Stimulated activated CD4-positive, alpha-beta T cell treated with anti-CD3 and anti-CD28 coated beads, Interleukin-15, amount 100 ng/mL, for 24 hours (primary cell): ENCODE measurements at regions not wholly inside any gene's neighbourhood (a gene's known extent, or its start where the extent isn't known, plus 50 kb on each side); places are given as distances from the start of the nearest gene placed in this dataset.

Experiments
- DNase-seq: peaks from one replicate; pipeline ENCODE4 v3.0.0-alpha.2; 2020

DNA sequence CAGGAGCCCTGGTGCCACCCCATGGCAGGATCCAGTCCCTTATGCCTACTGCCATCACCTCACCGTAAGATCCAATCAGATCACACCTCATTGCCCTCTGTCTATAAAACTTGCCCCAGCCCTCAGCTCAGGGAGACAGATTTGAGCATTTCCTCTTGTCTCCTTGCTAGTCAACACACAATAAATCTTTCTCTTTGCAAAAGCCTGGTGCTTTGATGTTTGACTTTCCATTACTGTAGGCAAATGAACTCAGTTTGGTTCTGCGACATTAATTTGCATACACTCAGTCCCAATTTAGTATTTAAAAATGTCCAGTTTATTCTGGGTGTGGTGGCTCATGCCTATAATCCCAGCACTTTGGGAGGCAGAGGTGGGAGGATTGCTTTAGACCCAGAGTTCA, 188.4 kb downstream of the AEBP2 start:
- DNase-seq, result no peak

DNA sequence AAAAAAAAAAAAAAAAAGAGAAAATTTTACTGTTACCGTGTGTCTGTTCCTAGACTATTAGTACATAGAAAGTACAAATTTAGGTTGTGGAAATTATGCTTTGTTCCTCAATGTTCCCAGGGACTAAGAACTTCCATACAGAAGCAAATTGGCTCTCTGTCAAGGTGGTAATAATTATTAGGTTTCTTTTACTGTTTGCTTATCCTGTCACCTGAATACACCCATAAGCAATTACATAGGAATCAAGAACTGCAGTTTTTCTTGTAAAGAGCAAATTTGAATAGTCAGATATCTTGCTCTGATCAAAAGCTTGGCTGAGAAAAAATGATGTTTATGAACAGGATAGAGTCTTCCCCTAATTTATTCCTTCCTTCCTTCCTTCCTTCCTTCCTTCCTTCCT, 191.2 kb downstream of the AEBP2 start:
- DNase-seq, result no peak

GRCh38 chr12:19633194-19633593, 193.9 kb downstream of the AEBP2 start:
- DNase-seq, result no peak

- no peak for DNase-seq
Measured at GRCh38 chr12:19633641-19634040, 194.3 kb downstream of the AEBP2 start.

- DNase-seq, result no peak
Measured at GRCh38 chr12:19639781-19640415, 200.6 kb downstream of the AEBP2 start.

- no peak for DNase-seq
Measured at GRCh38 chr12:19641235-19642080, 202.2 kb downstream of the AEBP2 start.

- DNase-seq, result no peak
Measured at GRCh38 chr12:19642345-19642744, 203.1 kb downstream of the AEBP2 start.

GRCh38 chr12:19643635-19644034, 204.3 kb downstream of the AEBP2 start:
- DNase-seq, result no peak

- DNase-seq, result no peak
Measured at GRCh38 chr12:19644571-19644970, 205.3 kb downstream of the AEBP2 start.

DNA sequence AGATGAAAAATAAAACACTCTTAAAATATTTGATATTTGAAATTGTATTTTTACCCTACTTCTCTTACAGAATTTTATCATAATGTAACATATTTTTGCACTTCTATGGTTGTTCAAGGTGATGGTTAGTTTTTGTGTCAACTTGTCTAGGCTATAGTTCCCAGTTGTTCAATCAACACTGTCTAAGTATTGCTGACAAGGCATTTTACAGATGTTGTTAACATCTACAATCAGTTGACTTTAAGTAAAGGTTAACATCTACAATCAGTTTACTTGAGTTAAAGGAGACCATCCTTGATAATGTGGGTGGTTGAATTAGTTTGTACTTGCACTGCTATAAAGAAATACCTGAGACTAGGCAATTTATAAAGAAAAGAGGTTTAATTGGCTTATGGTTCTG, 206.5 kb downstream of the AEBP2 start:
- DNase-seq, result no peak

DNA sequence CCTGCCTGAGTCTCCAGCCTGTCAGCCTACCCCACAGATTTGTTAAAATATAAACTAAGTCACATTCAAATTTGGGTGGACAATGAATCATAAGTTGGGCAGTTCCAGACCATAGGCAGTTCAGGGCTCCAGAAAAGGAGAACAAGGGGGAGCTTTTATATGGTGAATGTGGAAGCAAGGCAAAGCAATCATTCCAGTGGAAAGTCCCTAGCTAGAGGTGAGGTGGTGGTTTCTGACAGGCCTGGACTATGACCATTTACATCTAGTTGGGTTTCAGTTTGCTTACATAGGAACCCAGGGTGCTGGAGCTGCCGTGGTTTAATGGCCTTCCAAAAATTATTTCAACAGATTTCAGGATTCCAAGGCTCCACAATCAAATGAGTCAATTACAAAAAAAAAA, 207.3 kb downstream of the AEBP2 start:
- DNase-seq, result no peak

DNA sequence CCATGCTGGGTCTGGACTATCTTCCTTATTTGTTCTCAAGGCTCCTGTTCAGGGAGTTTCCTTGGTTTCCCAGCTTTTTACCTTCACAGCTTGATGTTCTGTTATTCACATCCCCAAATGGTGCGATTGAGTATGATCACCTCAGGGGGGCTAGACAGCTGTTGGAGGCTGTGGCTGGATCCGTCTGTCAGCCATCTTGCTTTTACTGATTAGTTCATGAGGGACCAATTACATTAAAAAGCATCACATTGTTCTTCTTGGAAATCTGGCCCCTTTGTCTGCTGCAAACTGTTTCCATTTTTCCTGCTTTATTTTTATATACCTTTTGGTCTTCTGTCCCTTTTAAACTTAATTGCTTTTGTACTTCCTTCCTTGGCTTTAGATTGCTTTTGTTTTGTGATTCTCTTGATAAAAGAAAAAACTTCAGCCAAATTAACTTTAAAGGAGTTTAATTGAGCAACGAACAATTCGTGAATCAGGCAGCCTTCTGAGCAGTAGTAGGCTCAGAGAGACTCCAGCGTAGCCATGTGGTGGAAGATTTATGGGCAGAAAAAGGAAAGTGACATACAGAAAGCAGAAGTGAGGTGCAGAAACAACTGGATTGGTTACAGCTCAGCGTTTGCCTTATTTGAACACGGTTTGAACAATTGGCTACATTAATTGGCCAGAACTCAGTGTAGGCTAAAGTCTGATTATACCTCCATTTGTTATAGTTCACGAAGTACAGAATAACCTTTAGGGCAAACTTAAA, 208.7 kb downstream of the AEBP2 start:
- no peak for DNase-seq

- no peak for DNase-seq
Measured at GRCh38 chr12:19648591-19648990, 209.3 kb downstream of the AEBP2 start.

DNA sequence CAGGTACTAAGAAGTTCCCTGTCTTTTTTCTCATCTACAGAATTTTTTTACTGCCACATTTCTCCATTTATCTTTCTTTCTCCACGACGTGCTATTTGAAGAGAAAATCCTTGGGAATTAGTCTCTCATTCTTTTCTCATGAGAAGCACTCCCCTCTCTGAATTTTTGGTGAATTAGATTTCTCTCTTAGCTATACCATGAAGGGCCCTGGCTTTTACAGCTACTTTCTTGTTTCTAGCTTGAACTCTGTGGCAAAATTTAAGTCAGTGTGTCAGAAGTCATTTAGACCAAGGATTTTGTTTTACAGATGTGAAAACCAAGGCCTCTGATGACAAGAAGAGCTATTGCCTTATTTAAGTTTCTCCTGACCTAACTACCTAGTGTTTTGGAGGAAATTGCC, 213.1 kb downstream of the AEBP2 start:
- no peak for DNase-seq

GRCh38 chr12:19654650-19655376, 215.5 kb downstream of the AEBP2 start:
- DNase-seq, result no peak

GRCh38 chr12:19657118-19657731, 217.9 kb downstream of the AEBP2 start:
- DNase-seq, result no peak

DNA sequence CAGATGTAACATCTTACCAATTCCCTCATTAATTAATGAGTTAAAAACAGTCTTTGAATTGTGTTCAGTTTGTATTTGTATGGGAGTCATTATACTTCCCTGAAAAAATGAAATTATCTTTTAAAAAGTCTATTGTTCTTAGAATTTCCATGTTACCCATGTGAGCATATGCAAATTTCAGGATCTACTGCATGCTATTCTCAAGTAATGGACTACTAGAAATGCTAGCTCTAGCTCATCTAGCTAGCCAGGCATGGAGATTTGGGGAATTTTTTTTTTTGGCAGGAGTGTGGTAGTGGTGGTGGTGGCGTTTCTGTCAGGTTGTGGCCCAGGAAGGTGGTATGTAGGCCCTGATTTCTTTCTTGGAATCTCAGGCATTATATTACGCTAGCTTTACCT, 218.4 kb downstream of the AEBP2 start:
- no peak for DNase-seq

DNA sequence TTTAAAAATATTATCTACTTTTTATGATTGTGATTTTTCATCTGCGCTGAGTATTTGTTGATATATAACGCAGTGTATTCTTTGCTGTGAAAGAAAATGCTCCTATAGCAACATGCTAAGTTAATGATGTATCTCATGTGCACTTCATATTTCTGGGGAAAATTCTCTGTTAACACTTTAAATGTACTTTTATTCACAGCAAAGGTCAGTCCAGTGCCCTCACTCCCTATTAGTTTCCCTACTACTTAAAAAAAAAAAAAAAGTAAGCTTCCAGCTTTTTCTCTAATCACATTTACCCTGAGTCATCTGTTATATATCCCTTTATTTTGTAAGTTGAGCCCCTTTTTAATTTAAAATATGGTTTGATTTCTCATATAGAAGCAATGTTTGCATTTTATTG, 219.8 kb downstream of the AEBP2 start:
- DNase-seq, result no peak

GRCh38 chr12:19659501-19659900, 220.2 kb downstream of the AEBP2 start:
- DNase-seq, result no peak

GRCh38 chr12:19665121-19665900, 226.0 kb downstream of the AEBP2 start:
- DNase-seq, result no peak

DNA sequence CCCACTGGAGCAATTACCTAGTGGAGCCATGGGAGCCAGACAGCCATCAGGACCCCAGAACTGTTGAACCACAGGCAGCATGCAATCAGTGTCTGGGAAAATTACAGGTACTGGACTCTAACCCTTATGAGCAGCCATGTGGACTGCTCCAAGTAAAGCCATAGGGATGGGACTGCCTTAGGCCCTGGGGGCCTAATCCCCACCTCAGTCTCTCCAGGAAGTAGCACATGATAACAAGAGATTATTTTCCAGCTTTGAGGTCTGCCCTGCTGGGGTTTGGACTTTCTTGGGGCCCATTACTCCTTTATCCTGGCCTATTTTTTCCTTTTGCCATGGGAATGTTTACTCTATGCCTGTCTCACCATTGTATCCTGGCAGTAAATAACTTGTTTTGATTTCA, 226.8 kb downstream of the AEBP2 start:
- DNase-seq, result no peak

- no peak for DNase-seq
Measured at GRCh38 chr12:19669793-19670192, 230.5 kb downstream of the AEBP2 start.
